OCI-LY7 (cell line): ENCODE measurements at regions not wholly inside any gene's neighbourhood (a gene's known extent, or its start where the extent isn't known, plus 50 kb on each side); places are given as distances from the start of the nearest gene placed in this dataset.
"Not testable (repeated sequence)": the region's sequence is repeated elsewhere in the genome, so short reads cannot be mapped to it uniquely, and the experiment has no call there.

ENCODE experiments used
- EZH2phosphoT487 ChIP-seq: fragments of 200-600 bp; sonication (generic); IDR thresholded peaks from 2 replicates; pipeline ENCODE4 v1.6.1; 2018; ENCODE audit warnings: low read depth, borderline replicate concordance, mild to moderate bottlenecking, mixed run types, antibody characterized with exemption, low read length, moderate library complexity, mixed read lengths
- TF ChIP-seq, protein P1 (sequence below): fragments of 200-600 bp; sonication (generic); conservative IDR thresholded peaks from 2 replicates; pipeline ENCODE4 v1.5.1; 2014; ENCODE audit warnings: mild to moderate bottlenecking, antibody characterized with exemption, low read length, moderate library complexity, mixed read lengths

GRCh38 chr20:29440721-29441120 lies 1816.7 kb upstream of the DEFB115 start:
- TF ChIP-seq, protein P1, sequence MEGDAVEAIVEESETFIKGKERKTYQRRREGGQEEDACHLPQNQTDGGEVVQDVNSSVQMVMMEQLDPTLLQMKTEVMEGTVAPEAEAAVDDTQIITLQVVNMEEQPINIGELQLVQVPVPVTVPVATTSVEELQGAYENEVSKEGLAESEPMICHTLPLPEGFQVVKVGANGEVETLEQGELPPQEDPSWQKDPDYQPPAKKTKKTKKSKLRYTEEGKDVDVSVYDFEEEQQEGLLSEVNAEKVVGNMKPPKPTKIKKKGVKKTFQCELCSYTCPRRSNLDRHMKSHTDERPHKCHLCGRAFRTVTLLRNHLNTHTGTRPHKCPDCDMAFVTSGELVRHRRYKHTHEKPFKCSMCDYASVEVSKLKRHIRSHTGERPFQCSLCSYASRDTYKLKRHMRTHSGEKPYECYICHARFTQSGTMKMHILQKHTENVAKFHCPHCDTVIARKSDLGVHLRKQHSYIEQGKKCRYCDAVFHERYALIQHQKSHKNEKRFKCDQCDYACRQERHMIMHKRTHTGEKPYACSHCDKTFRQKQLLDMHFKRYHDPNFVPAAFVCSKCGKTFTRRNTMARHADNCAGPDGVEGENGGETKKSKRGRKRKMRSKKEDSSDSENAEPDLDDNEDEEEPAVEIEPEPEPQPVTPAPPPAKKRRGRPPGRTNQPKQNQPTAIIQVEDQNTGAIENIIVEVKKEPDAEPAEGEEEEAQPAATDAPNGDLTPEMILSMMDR: not testable (repeated sequence)
- TF ChIP-seq EZH2phosphoT487: not testable (repeated sequence)
